GM21576 (cell line): ENCODE measurements at regions not wholly inside any gene's neighbourhood (a gene's known extent, or its start where the extent isn't known, plus 50 kb on each side); places are given as distances from the start of the nearest gene placed in this dataset.

Experiments used
- ATAC-seq: cut with Tn5 transposase; IDR thresholded peaks from one replicate; pipeline ENCODE4 v1.9.1; 2021; ENCODE audit warnings: mild to moderate bottlenecking, moderate library complexity; ENCODE audit not compliant: unreplicated experiment

GRCh38 chr13:102935896-102936321, 90.1 kb downstream of the ERCC5 start:
- ATAC-seq: no peak

- ATAC-seq: no peak
Observed at GRCh38 chr13:102933523-102933922, 87.7 kb downstream of the ERCC5 start.

GRCh38 chr13:102933122-102933521, 87.3 kb downstream of the ERCC5 start:
- ATAC-seq: no peak

GRCh38 chr13:102932331-102932730, 86.5 kb downstream of the ERCC5 start:
- ATAC-seq: no peak

GRCh38 chr13:102930566-102930965, 84.7 kb downstream of the ERCC5 start:
- no peak for ATAC-seq

GRCh38 chr13:102928941-102929675, 83.3 kb downstream of the ERCC5 start:
- no peak for ATAC-seq
